OCI-LY7 (cell line): ENCODE measurements at regions not wholly inside any gene's neighbourhood (a gene's known extent, or its start where the extent isn't known, plus 50 kb on each side); places are given as distances from the start of the nearest gene placed in this dataset.

Source experiments
- CTCF ChIP-seq: fragments of 200-600 bp; sonication (generic); conservative IDR thresholded peaks from 2 replicates; pipeline ENCODE4 v1.5.1; 2014; ENCODE audit warnings: mild to moderate bottlenecking, antibody characterized with exemption, low read length, moderate library complexity, mixed read lengths
- EZH2phosphoT487 ChIP-seq: fragments of 200-600 bp; sonication (generic); IDR thresholded peaks from 2 replicates; pipeline ENCODE4 v1.6.1; 2018; ENCODE audit warnings: low read depth, borderline replicate concordance, mild to moderate bottlenecking, mixed run types, antibody characterized with exemption, low read length, moderate library complexity, mixed read lengths

DNA sequence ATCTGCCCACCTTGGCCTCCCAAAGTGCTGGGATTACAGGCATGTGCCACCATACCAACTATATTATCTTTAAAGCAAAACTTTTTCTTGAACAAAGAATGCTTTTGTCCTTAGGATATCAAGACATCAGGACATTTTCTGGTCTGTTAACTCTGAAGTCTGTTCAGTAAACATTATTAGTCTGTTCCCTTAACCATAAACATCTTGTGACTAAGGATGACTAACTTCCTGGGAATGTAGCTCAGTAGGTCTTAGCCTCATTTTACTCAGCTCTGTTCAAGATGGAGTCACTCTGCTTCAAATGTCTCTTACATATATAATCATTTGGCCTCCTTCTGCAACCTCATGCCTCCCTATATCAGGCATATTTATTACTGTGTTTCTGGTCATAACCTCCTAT is 122.9 kb downstream of the UBE2NL start:
- TF ChIP-seq CTCF = no peak
- no peak for TF ChIP-seq EZH2phosphoT487
